A549 (cell line): ENCODE measurements at regions not wholly inside any gene's neighbourhood (a gene's known extent, or its start where the extent isn't known, plus 50 kb on each side); places are given as distances from the start of the nearest gene placed in this dataset.

Experiments used
- ATAC-seq, 2 experiments: fragments of 200-7000 bp in 1 of 2; fragments of >200 bp in 1 of 2; cut with Nextera tagmentation in 1 of 2; cut with Tn5 transposase in 1 of 2; 3 replicates each; pipeline versions ENCODE4 v1.8.0 to v1.9.1; 2018 to 2020; ENCODE audit warnings: mild to moderate bottlenecking in 1 of 2, moderate library complexity in 1 of 2
- CTCF ChIA-PET: fragments of 300-600 bp; sonication (Branson Sonifier 250); formaldehyde crosslinking; extraction: SDS; loops from one replicate; lab custom pipeline; 2021; ENCODE audit warnings: antibody characterized with exemption, inconsistent platforms; lab: Yijun Ruan, JAX
- POLR2A ChIA-PET: fragments of 350-600 bp; formaldehyde crosslinking; extraction: SDS; loops from one replicate; lab custom pipeline; 2021; ENCODE audit warnings: antibody characterized with exemption, inconsistent platforms; lab: Yijun Ruan, JAX
- DNase-seq, 2 experiments: peaks; one replicate each; pipeline versions ENCODE4 v3.0.0 to v3.0.0-alpha.2; 2011 to 2016; ENCODE audit warnings: low read depth in 1 of 2, low spot score in 1 of 2
- FAIRE-seq: peaks from 2 replicates; lab custom pipeline; 2011; peaks lifted over from hg19 to GRCh38; lab: Jason Lieb, UNC
- H3K27ac ChIP-seq, 2 experiments: fragments of >200 bp; sonication (Bioruptor Twin); formaldehyde crosslinking; 3 replicates each; pipeline ENCODE4 v1.5.1; 2016 to 2017
- H3K4me1 ChIP-seq: fragments of >200 bp; sonication (Bioruptor Twin); formaldehyde crosslinking; 3 replicates; pipeline ENCODE4 v1.6.1; 2016
- H3K4me2 ChIP-seq: fragments of >200 bp; sonication (Bioruptor Twin); formaldehyde crosslinking; 3 replicates; pipeline ENCODE4 v1.6.1; 2016
- H3K4me3 ChIP-seq: fragments of >200 bp; sonication (Bioruptor Twin); formaldehyde crosslinking; 3 replicates; pipeline ENCODE4 v1.5.1; 2016
- H3K9me3 ChIP-seq: fragments of >200 bp; sonication (Bioruptor Twin); formaldehyde crosslinking; 3 replicates; pipeline ENCODE4 v1.6.1; 2016
- BHLHE40 ChIP-seq: IDR thresholded peaks from 2 replicates; pipeline ENCODE4 v1.6.1; 2012; ENCODE audit warnings: low read depth, low read length, inconsistent platforms
- CHD2 ChIP-seq: fragments of 150-350 bp; IDR thresholded peaks from 2 replicates; pipeline ENCODE4 v1.6.1; 2014; ENCODE audit warnings: low read length; ENCODE audit not compliant: partially characterized antibody
- EHF ChIP-seq: fragments of 250-450 bp; sonication (Bioruptor Pico); IDR thresholded peaks from 2 replicates; pipeline ENCODE4 v1.5.0; 2020; ENCODE audit warnings: mild to moderate bottlenecking
- EHMT2 ChIP-seq: fragments of 200-600 bp; sonication (generic); IDR thresholded peaks from 2 replicates; pipeline ENCODE4 v1.6.1; 2016; ENCODE audit warnings: antibody characterized with exemption, low read depth, mild to moderate bottlenecking, moderate library complexity
- EP300 ChIP-seq, 2 experiments: fragments of >200 bp; sonication (Bioruptor Twin); formaldehyde crosslinking; IDR thresholded peaks; 2 replicates in 1 of 2; 3 replicates in 1 of 2; pipeline ENCODE4 v1.6.1; 2016 to 2017
- ESRRA ChIP-seq: fragments of 150-350 bp; IDR thresholded peaks from 2 replicates; pipeline ENCODE4 v1.6.1; 2014; ENCODE audit warnings: mild to moderate bottlenecking, low read length, borderline replicate concordance
- FOSL2 ChIP-seq, 2 experiments: fragments of 450-650 bp in 1 of 2; fragments of >200 bp in 1 of 2; sonication (Bioruptor Twin) in 1 of 2; formaldehyde crosslinking; IDR thresholded peaks; 2 replicates each; pipeline versions ENCODE4 v1.5.0 to v1.6.1; 2016 to 2020; ENCODE audit warnings: mild to moderate bottlenecking in 1 of 2, moderate library complexity in 1 of 2
- GATA3 ChIP-seq: IDR thresholded peaks from 2 replicates; pipeline ENCODE4 v1.6.1; 2012; ENCODE audit warnings: borderline replicate concordance
- HDAC2 ChIP-seq: fragments of 200-600 bp; sonication (generic); IDR thresholded peaks from 2 replicates; pipeline ENCODE4 v1.6.1; 2016
- HMGXB4 ChIP-seq: fragments of 250-450 bp; sonication (Bioruptor Pico); IDR thresholded peaks from 2 replicates; pipeline ENCODE4 v1.5.0; 2021; ENCODE audit warnings: mild to moderate bottlenecking, moderate library complexity, borderline replicate concordance
- HOXB13 ChIP-seq: fragments of 250-450 bp; sonication (Bioruptor Pico); IDR thresholded peaks from 2 replicates; pipeline ENCODE4 v1.5.0; 2020; ENCODE audit warnings: low read depth, mild to moderate bottlenecking, moderate library complexity
- JUN ChIP-seq, 2 experiments: fragments of >200 bp; sonication (Bioruptor Twin); formaldehyde crosslinking; IDR thresholded peaks; 2 replicates in 1 of 2; 3 replicates in 1 of 2; pipeline ENCODE4 v1.6.1; 2016 to 2017
- JUNB ChIP-seq: fragments of >200 bp; sonication (Bioruptor Twin); formaldehyde crosslinking; IDR thresholded peaks from 2 replicates; pipeline ENCODE4 v1.6.1; 2016
- KDM5A ChIP-seq: fragments of 200-600 bp; sonication (generic); IDR thresholded peaks from 2 replicates; pipeline ENCODE4 v1.6.1; 2016; ENCODE audit warnings: antibody characterized with exemption, mild to moderate bottlenecking
- NFE2L2 ChIP-seq: fragments of 150-350 bp; conservative IDR thresholded peaks from 2 replicates; pipeline ENCODE4 v1.6.1; 2014; ENCODE audit warnings: low read length
- PHF8 ChIP-seq: fragments of 200-600 bp; sonication (generic); IDR thresholded peaks from 2 replicates; pipeline ENCODE4 v1.6.1; 2016; ENCODE audit warnings: low read depth, mild to moderate bottlenecking, antibody characterized with exemption, moderate library complexity, borderline replicate concordance
- POLR2AphosphoS2 ChIP-seq: conservative IDR thresholded peaks from 2 replicates; pipeline ENCODE4 v1.6.1; 2012; ENCODE audit warnings: low read length, improper control_type of control experiment, inconsistent platforms
- RARB ChIP-seq: fragments of 250-450 bp; sonication (Bioruptor Pico); IDR thresholded peaks from 2 replicates; pipeline ENCODE4 v1.8.0; 2021; ENCODE audit warnings: mild to moderate bottlenecking, moderate library complexity
- SMC3 ChIP-seq: fragments of >200 bp; sonication (Bioruptor Twin); formaldehyde crosslinking; IDR thresholded peaks from 3 replicates; pipeline ENCODE4 v1.6.1; 2018; ENCODE audit warnings: inconsistent platforms
- ZC3H11A ChIP-seq: fragments of 450-650 bp; IDR thresholded peaks from 2 replicates; pipeline ENCODE4 v1.6.1; 2014; ENCODE audit warnings: antibody characterized with exemption, mild to moderate bottlenecking
- ZNF302 ChIP-seq: fragments of 250-450 bp; sonication (Bioruptor Pico); IDR thresholded peaks from 2 replicates; pipeline ENCODE4 v1.9.0; 2021; ENCODE audit warnings: inconsistent platforms, mild to moderate bottlenecking, moderate library complexity
- WGBS: methylation state at CpG from one replicate; pipeline ENCODE4 v1.1.6; 2017; ENCODE audit errors: missing lambda C conversion rate; 5-methylcytosine and 5-hydroxymethylcytosine counted together
- TF ChIP-seq, protein P1 (sequence below): fragments of >200 bp; sonication (Bioruptor Twin); formaldehyde crosslinking; IDR thresholded peaks from 3 replicates; pipeline ENCODE4 v1.5.1; 2016
- TF ChIP-seq, protein P2 (sequence below): IDR thresholded peaks from 2 replicates; pipeline ENCODE4 v1.6.1; 2012; ENCODE audit warnings: low read depth, borderline replicate concordance
- TF ChIP-seq, protein P3 (sequence below): fragments of >200 bp; sonication (Bioruptor Twin); formaldehyde crosslinking; IDR thresholded peaks from 3 replicates; pipeline ENCODE4 v1.6.1; 2016
- TF ChIP-seq, protein P4 (sequence below): fragments of 150-350 bp; IDR thresholded peaks from 2 replicates; pipeline ENCODE4 v1.6.1; 2014; ENCODE audit warnings: low read depth, mild to moderate bottlenecking, low read length

GRCh38 chr9:87307848-87308247, 189.8 kb upstream of the DAPK1 start:
- Histone ChIP-seq H3K4me2 (no peak overlapping the region), H3K4me3 (no peak overlapping the region), H3K4me1 (no peaks in the 10 kb centered on the region), H3K9me3 (peaks cover under 1% of the 10 kb centered on the region; the same call in 1 of the 3 replicates), H3K27ac (no peak overlapping the region)
- CTCF ChIA-PET, result interaction anchor here (0.7 kb wide), 1 partner anchor 18 kb away, joined by 3 read pairs; no protein-coding TSS in a partner anchor
- ATAC-seq (no peak), DNase-seq (no peak), FAIRE-seq (no peak)
- TF ChIP-seq FOSL2 (IDR thresholded peaks at IDR 0.05) (no peak), FOSL2 (CRISPR knock-in tag; IDR thresholded peaks at IDR 0.05) (no peak), EHF (CRISPR knock-in tag) (no peak), EHMT2 (no peak), ZC3H11A (no peak), KDM5A (no peak), HMGXB4 (CRISPR knock-in tag) (no peak), SMC3 (no peak), RARB (CRISPR knock-in tag) (no peak), GATA3 (no peak), BHLHE40 (no peak), HDAC2 (no peak), ESRRA (no peak), HOXB13 (CRISPR knock-in tag) (no peak), CHD2 (no peak), EP300 (IDR thresholded peaks at IDR 0.05) (no peak)
- TF ChIP-seq, protein P1, sequence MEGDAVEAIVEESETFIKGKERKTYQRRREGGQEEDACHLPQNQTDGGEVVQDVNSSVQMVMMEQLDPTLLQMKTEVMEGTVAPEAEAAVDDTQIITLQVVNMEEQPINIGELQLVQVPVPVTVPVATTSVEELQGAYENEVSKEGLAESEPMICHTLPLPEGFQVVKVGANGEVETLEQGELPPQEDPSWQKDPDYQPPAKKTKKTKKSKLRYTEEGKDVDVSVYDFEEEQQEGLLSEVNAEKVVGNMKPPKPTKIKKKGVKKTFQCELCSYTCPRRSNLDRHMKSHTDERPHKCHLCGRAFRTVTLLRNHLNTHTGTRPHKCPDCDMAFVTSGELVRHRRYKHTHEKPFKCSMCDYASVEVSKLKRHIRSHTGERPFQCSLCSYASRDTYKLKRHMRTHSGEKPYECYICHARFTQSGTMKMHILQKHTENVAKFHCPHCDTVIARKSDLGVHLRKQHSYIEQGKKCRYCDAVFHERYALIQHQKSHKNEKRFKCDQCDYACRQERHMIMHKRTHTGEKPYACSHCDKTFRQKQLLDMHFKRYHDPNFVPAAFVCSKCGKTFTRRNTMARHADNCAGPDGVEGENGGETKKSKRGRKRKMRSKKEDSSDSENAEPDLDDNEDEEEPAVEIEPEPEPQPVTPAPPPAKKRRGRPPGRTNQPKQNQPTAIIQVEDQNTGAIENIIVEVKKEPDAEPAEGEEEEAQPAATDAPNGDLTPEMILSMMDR, result no peak
- TF ChIP-seq, protein P2, sequence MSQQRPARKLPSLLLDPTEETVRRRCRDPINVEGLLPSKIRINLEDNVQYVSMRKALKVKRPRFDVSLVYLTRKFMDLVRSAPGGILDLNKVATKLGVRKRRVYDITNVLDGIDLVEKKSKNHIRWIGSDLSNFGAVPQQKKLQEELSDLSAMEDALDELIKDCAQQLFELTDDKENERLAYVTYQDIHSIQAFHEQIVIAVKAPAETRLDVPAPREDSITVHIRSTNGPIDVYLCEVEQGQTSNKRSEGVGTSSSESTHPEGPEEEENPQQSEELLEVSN, result no peak
- TF ChIP-seq, protein P3, sequence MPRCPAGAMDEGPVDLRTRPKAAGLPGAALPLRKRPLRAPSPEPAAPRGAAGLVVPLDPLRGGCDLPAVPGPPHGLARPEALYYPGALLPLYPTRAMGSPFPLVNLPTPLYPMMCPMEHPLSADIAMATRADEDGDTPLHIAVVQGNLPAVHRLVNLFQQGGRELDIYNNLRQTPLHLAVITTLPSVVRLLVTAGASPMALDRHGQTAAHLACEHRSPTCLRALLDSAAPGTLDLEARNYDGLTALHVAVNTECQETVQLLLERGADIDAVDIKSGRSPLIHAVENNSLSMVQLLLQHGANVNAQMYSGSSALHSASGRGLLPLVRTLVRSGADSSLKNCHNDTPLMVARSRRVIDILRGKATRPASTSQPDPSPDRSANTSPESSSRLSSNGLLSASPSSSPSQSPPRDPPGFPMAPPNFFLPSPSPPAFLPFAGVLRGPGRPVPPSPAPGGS, result no peak
- TF ChIP-seq, protein P4, sequence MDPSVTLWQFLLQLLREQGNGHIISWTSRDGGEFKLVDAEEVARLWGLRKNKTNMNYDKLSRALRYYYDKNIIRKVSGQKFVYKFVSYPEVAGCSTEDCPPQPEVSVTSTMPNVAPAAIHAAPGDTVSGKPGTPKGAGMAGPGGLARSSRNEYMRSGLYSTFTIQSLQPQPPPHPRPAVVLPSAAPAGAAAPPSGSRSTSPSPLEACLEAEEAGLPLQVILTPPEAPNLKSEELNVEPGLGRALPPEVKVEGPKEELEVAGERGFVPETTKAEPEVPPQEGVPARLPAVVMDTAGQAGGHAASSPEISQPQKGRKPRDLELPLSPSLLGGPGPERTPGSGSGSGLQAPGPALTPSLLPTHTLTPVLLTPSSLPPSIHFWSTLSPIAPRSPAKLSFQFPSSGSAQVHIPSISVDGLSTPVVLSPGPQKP, result no peak
- 50% methylated on average over 5 of the region's 5 CpGs for WGBS
- POLR2A ChIA-PET, result no interaction called here

GRCh38 chr9:87309236-87309635, 188.4 kb upstream of the DAPK1 start:
- 16% methylated on average over 6 of the region's 6 CpGs for WGBS
- Histone ChIP-seq H3K4me3 (no peak overlapping the region), H3K9me3 (peaks cover 4% of the 10 kb centered on the region; the same call in 1 of the 3 replicates), H3K4me2 (no peak overlapping the region), H3K27ac (no peak overlapping the region), H3K4me1 (no peaks in the 10 kb centered on the region)
- ChIA-PET POLR2A (no interaction called here), CTCF (interaction anchor here (1.0 to 1.7 kb wide), 3 partner anchors 16 to 951 kb away, joined by 3 to 4 read pairs (median 3); no protein-coding TSS in a partner anchor)
- FAIRE-seq (no peak), DNase-seq (no peak), ATAC-seq (no peak)
- TF ChIP-seq CHD2 (no peak), HOXB13 (CRISPR knock-in tag) (no peak), PHF8 (no peak), EP300 (IDR thresholded peaks at IDR 0.05) (no peak), NFE2L2 (no peak), JUNB (no peak), RARB (CRISPR knock-in tag) (no peak), ZNF302 (CRISPR knock-in tag) (no peak), JUN (IDR thresholded peaks at IDR 0.05) (no peak), SMC3 (no peak), POLR2AphosphoS2 (no peak)
